ENCODE measurements at regions not wholly inside any gene's neighbourhood (a gene's known extent, or its start where the extent isn't known, plus 50 kb on each side); places are given as distances from the start of the nearest gene placed in this dataset.

DNA sequence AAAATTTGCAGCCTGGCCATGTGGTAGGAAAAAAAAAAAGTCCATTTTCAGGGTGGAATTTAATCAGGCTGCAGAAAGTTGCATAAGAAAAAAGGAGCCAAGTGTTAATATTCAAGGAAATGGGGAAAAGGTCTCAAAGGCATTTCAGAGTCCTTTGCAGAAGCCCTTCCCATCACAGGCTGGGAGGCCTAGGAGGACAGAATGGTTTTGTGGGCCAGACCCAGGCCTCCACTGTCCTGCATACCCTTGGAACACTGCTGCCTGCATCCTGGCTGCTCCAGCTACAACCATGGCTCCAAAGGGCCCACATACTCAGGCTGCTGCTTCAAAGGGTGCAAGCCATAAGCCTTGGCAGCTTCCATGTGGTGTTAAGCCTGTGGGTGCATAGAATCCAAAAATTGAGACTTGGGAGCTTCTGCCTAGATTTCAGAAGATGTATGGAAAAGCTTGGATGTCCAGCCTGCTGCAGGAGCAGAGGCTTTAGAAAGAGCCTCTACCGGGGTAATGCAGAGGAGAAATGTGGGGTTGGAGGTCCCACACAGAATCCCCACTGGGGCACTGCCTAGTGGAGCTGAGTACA, 239.0 kb upstream of the STXBP5 start:
- Mint-ChIP-seq H3K27ac (no peak overlapping the region), H3K9me3 (peaks cover 51% of the 10 kb centered on the region), H3K4me1 (no peaks in the 10 kb centered on the region), H3K27me3 (ENCODE audit: low read depth) (peaks cover 2% of the 10 kb centered on the region; the same call in 1 of the 2 replicates), H3K36me3 (peaks cover 31% of the 10 kb centered on the region), H3K4me3 (no peak overlapping the region)
- CTCF ChIA-PET = no interaction called here
- DNase-seq (ENCODE audit: low spot score) (peak; percentile 16), ATAC-seq (no peak)
- POLR2A ChIA-PET = no interaction called here
- TF ChIP-seq, protein P1, sequence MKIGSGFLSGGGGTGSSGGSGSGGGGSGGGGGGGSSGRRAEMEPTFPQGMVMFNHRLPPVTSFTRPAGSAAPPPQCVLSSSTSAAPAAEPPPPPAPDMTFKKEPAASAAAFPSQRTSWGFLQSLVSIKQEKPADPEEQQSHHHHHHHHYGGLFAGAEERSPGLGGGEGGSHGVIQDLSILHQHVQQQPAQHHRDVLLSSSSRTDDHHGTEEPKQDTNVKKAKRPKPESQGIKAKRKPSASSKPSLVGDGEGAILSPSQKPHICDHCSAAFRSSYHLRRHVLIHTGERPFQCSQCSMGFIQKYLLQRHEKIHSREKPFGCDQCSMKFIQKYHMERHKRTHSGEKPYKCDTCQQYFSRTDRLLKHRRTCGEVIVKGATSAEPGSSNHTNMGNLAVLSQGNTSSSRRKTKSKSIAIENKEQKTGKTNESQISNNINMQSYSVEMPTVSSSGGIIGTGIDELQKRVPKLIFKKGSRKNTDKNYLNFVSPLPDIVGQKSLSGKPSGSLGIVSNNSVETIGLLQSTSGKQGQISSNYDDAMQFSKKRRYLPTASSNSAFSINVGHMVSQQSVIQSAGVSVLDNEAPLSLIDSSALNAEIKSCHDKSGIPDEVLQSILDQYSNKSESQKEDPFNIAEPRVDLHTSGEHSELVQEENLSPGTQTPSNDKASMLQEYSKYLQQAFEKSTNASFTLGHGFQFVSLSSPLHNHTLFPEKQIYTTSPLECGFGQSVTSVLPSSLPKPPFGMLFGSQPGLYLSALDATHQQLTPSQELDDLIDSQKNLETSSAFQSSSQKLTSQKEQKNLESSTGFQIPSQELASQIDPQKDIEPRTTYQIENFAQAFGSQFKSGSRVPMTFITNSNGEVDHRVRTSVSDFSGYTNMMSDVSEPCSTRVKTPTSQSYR (CRISPR knock-in tag; IDR thresholded peaks at IDR 0.05) = no peak

DNA sequence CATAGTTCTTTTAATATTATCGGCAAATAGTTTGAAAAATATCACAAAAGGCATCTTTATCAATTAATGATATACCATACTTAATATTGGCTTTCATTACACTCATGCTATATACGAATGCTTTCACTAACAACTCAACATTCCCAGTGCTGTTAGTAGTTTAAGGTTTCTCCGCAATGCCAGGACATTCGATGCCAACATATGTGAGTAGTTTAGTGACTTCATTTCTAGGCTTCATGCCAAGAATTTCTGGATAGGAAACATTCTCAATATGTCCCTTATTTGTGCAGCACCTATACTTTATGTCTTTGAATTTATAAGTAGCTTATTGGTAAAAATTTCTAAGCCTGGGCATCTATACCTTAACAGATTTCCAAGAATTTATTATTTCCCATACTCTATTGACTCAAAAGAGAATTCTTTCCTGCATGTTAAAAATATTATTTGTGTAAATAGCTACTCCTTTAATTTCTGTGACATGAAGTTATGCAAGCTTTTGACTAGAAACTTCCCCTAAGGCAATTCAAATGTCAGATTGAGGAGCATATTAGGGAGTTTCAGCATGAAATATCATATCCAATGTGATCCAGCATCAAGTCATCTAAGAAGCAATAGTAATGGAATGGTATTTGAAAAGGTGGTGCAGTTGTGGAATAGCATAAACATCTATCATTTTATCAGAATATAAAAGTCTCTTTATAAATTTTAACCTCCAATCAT, 236.0 kb upstream of the STXBP5 start:
- no peak for TF ChIP-seq ZNF416 (CRISPR knock-in tag; IDR thresholded peaks at IDR 0.05)
- TF ChIP-seq ELF4 (CRISPR knock-in tag; IDR thresholded peaks at IDR 0.05; ENCODE audit: low read depth) = no peak
- no peak for TF ChIP-seq IRF2 (CRISPR knock-in tag; IDR thresholded peaks at IDR 0.05; ENCODE audit: borderline replicate concordance, low read depth)
- no peak for TF ChIP-seq ZNF263 (CRISPR knock-in tag; IDR thresholded peaks at IDR 0.05; ENCODE audit: low read depth)
- no peak for TF ChIP-seq ZNF138 (CRISPR knock-in tag; conservative IDR thresholded peaks at IDR 0.05)
- no peak for TF ChIP-seq ZBTB21 (CRISPR knock-in tag; IDR thresholded peaks at IDR 0.05; ENCODE audit: borderline replicate concordance)
- no peak for TF ChIP-seq NR2C2 (CRISPR knock-in tag; IDR thresholded peaks at IDR 0.05)
- TF ChIP-seq FOXP1 (CRISPR knock-in tag; IDR thresholded peaks at IDR 0.05; ENCODE audit: borderline replicate concordance) = no peak
- TF ChIP-seq NR3C1 (CRISPR knock-in tag; conservative IDR thresholded peaks at IDR 0.05; ENCODE audit: low read depth) = no peak
- ChIA-PET POLR2A (no interaction called here), CTCF (no interaction called here)
- Mint-ChIP-seq H3K4me3 (no peak overlapping the region), H3K27ac (no peak overlapping the region), H3K4me1 (no peaks in the 10 kb centered on the region), H3K36me3 (peaks cover 31% of the 10 kb centered on the region), H3K9me3 (peaks cover 43% of the 10 kb centered on the region), H3K27me3 (ENCODE audit: low read depth) (peaks cover 2% of the 10 kb centered on the region; the same call in 1 of the 2 replicates)
- ATAC-seq (no peak), DNase-seq (ENCODE audit: low spot score) (no peak)

DNA sequence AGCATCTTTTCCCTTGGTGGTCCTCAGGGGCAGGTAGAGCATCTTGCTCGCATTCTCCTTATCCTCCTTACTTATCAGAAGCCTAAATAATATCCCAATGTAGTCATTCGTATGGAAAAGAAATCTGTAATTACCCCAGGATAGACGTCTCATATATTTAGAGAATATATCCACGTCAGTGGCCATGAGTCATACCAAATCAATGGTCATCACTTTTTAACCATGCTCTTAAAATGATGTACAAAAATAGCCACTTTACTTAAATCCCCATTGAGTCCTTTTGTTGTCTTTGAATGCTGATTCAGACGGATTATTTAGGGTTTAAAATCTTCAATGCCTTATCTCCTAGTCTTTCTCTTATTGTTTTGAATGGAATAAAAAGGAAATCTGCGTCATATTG, 231.7 kb upstream of the STXBP5 start:
- DNase-seq (ENCODE audit: low spot score) = no peak
- ChIA-PET CTCF (no interaction called here), POLR2A (no interaction called here)
- Mint-ChIP-seq H3K4me1 (no peaks in the 10 kb centered on the region), H3K9me3 (peaks cover 5% of the 10 kb centered on the region), H3K4me3 (no peak overlapping the region), H3K36me3 (no peaks in the 10 kb centered on the region), H3K27ac (no peak overlapping the region), H3K27me3 (ENCODE audit: low read depth) (no peaks in the 10 kb centered on the region)
- ATAC-seq = no peak
- TF ChIP-seq, protein P2, sequence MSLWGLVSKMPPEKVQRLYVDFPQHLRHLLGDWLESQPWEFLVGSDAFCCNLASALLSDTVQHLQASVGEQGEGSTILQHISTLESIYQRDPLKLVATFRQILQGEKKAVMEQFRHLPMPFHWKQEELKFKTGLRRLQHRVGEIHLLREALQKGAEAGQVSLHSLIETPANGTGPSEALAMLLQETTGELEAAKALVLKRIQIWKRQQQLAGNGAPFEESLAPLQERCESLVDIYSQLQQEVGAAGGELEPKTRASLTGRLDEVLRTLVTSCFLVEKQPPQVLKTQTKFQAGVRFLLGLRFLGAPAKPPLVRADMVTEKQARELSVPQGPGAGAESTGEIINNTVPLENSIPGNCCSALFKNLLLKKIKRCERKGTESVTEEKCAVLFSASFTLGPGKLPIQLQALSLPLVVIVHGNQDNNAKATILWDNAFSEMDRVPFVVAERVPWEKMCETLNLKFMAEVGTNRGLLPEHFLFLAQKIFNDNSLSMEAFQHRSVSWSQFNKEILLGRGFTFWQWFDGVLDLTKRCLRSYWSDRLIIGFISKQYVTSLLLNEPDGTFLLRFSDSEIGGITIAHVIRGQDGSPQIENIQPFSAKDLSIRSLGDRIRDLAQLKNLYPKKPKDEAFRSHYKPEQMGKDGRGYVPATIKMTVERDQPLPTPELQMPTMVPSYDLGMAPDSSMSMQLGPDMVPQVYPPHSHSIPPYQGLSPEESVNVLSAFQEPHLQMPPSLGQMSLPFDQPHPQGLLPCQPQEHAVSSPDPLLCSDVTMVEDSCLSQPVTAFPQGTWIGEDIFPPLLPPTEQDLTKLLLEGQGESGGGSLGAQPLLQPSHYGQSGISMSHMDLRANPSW (CRISPR knock-in tag; conservative IDR thresholded peaks at IDR 0.05; ENCODE audit: low read depth) = no peak
- no peak for TF ChIP-seq SP1 (CRISPR knock-in tag; conservative IDR thresholded peaks at IDR 0.05)
- TF ChIP-seq GABPB1 (CRISPR knock-in tag; IDR thresholded peaks at IDR 0.05) = no peak
- TF ChIP-seq SMAD4 (CRISPR knock-in tag; IDR thresholded peaks at IDR 0.05) = no peak
- no peak for TF ChIP-seq ESRRA (CRISPR knock-in tag; IDR thresholded peaks at IDR 0.05; ENCODE audit: borderline replicate concordance)
- no peak for TF ChIP-seq ZNF416 (CRISPR knock-in tag; IDR thresholded peaks at IDR 0.05)
- no peak for TF ChIP-seq SOX15 (CRISPR knock-in tag; IDR thresholded peaks at IDR 0.05)
- no peak for TF ChIP-seq RELA (CRISPR knock-in tag; IDR thresholded peaks at IDR 0.05; ENCODE audit: borderline replicate concordance)
- TF ChIP-seq, protein P3, sequence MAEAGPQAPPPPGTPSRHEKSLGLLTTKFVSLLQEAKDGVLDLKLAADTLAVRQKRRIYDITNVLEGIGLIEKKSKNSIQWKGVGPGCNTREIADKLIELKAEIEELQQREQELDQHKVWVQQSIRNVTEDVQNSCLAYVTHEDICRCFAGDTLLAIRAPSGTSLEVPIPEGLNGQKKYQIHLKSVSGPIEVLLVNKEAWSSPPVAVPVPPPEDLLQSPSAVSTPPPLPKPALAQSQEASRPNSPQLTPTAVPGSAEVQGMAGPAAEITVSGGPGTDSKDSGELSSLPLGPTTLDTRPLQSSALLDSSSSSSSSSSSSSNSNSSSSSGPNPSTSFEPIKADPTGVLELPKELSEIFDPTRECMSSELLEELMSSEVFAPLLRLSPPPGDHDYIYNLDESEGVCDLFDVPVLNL (CRISPR knock-in tag; IDR thresholded peaks at IDR 0.05; ENCODE audit: borderline replicate concordance, low read depth) = no peak
- TF ChIP-seq, protein P4, sequence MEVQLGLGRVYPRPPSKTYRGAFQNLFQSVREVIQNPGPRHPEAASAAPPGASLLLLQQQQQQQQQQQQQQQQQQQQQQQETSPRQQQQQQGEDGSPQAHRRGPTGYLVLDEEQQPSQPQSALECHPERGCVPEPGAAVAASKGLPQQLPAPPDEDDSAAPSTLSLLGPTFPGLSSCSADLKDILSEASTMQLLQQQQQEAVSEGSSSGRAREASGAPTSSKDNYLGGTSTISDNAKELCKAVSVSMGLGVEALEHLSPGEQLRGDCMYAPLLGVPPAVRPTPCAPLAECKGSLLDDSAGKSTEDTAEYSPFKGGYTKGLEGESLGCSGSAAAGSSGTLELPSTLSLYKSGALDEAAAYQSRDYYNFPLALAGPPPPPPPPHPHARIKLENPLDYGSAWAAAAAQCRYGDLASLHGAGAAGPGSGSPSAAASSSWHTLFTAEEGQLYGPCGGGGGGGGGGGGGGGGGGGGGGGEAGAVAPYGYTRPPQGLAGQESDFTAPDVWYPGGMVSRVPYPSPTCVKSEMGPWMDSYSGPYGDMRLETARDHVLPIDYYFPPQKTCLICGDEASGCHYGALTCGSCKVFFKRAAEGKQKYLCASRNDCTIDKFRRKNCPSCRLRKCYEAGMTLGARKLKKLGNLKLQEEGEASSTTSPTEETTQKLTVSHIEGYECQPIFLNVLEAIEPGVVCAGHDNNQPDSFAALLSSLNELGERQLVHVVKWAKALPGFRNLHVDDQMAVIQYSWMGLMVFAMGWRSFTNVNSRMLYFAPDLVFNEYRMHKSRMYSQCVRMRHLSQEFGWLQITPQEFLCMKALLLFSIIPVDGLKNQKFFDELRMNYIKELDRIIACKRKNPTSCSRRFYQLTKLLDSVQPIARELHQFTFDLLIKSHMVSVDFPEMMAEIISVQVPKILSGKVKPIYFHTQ (CRISPR knock-in tag; IDR thresholded peaks at IDR 0.05) = no peak

Measured in WTC11 (cell line).